ENCODE measurements at regions not wholly inside any gene's neighbourhood (a gene's known extent, or its start where the extent isn't known, plus 50 kb on each side); places are given as distances from the start of the nearest gene placed in this dataset.

DNA sequence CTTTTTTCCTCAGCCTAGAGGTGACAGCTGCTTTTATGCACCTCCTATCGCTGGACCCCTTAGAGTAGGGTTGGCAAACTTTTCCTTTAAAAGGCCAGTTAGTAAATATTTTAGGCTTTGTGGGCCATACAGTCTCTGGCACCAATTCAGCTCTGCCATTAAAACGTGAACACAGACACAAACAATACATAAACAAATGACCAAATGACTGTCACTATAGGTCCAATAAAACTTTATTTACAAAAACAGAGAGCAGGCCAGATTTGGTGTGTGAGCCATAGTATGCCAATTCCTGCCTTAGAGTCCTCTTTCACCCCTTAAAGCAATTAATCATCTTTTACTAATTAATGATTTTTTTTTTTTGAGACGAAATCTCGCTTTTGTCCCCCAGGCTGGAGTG lies 61.1 kb upstream of the RPS13 start:
- TF ChIP-seq, protein P1, sequence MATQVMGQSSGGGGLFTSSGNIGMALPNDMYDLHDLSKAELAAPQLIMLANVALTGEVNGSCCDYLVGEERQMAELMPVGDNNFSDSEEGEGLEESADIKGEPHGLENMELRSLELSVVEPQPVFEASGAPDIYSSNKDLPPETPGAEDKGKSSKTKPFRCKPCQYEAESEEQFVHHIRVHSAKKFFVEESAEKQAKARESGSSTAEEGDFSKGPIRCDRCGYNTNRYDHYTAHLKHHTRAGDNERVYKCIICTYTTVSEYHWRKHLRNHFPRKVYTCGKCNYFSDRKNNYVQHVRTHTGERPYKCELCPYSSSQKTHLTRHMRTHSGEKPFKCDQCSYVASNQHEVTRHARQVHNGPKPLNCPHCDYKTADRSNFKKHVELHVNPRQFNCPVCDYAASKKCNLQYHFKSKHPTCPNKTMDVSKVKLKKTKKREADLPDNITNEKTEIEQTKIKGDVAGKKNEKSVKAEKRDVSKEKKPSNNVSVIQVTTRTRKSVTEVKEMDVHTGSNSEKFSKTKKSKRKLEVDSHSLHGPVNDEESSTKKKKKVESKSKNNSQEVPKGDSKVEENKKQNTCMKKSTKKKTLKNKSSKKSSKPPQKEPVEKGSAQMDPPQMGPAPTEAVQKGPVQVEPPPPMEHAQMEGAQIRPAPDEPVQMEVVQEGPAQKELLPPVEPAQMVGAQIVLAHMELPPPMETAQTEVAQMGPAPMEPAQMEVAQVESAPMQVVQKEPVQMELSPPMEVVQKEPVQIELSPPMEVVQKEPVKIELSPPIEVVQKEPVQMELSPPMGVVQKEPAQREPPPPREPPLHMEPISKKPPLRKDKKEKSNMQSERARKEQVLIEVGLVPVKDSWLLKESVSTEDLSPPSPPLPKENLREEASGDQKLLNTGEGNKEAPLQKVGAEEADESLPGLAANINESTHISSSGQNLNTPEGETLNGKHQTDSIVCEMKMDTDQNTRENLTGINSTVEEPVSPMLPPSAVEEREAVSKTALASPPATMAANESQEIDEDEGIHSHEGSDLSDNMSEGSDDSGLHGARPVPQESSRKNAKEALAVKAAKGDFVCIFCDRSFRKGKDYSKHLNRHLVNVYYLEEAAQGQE (IDR thresholded peaks at IDR 0.05; ENCODE audit: unreplicated experiment) = no peak
- TF ChIP-seq, protein P2, sequence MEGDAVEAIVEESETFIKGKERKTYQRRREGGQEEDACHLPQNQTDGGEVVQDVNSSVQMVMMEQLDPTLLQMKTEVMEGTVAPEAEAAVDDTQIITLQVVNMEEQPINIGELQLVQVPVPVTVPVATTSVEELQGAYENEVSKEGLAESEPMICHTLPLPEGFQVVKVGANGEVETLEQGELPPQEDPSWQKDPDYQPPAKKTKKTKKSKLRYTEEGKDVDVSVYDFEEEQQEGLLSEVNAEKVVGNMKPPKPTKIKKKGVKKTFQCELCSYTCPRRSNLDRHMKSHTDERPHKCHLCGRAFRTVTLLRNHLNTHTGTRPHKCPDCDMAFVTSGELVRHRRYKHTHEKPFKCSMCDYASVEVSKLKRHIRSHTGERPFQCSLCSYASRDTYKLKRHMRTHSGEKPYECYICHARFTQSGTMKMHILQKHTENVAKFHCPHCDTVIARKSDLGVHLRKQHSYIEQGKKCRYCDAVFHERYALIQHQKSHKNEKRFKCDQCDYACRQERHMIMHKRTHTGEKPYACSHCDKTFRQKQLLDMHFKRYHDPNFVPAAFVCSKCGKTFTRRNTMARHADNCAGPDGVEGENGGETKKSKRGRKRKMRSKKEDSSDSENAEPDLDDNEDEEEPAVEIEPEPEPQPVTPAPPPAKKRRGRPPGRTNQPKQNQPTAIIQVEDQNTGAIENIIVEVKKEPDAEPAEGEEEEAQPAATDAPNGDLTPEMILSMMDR (conservative IDR thresholded peaks at IDR 0.05; ENCODE audit: low read depth in 2 of 2) = no peak
- TF ChIP-seq EZH2 (IDR thresholded peaks at IDR 0.05; ENCODE audit: low read depth, unreplicated experiment) (no peak), CREB1 (CRISPR knock-in tag; IDR thresholded peaks at IDR 0.05; ENCODE audit: low read depth) (no peak), NANOG (IDR thresholded peaks at IDR 0.05; ENCODE audit: borderline replicate concordance) (no peak), POLR2AphosphoS5 (IDR thresholded peaks at IDR 0.05; ENCODE audit: low read depth) (no peak), ZNF114 (CRISPR knock-in tag; IDR thresholded peaks at IDR 0.05) (no peak)
- TF ChIP-seq, protein P3, sequence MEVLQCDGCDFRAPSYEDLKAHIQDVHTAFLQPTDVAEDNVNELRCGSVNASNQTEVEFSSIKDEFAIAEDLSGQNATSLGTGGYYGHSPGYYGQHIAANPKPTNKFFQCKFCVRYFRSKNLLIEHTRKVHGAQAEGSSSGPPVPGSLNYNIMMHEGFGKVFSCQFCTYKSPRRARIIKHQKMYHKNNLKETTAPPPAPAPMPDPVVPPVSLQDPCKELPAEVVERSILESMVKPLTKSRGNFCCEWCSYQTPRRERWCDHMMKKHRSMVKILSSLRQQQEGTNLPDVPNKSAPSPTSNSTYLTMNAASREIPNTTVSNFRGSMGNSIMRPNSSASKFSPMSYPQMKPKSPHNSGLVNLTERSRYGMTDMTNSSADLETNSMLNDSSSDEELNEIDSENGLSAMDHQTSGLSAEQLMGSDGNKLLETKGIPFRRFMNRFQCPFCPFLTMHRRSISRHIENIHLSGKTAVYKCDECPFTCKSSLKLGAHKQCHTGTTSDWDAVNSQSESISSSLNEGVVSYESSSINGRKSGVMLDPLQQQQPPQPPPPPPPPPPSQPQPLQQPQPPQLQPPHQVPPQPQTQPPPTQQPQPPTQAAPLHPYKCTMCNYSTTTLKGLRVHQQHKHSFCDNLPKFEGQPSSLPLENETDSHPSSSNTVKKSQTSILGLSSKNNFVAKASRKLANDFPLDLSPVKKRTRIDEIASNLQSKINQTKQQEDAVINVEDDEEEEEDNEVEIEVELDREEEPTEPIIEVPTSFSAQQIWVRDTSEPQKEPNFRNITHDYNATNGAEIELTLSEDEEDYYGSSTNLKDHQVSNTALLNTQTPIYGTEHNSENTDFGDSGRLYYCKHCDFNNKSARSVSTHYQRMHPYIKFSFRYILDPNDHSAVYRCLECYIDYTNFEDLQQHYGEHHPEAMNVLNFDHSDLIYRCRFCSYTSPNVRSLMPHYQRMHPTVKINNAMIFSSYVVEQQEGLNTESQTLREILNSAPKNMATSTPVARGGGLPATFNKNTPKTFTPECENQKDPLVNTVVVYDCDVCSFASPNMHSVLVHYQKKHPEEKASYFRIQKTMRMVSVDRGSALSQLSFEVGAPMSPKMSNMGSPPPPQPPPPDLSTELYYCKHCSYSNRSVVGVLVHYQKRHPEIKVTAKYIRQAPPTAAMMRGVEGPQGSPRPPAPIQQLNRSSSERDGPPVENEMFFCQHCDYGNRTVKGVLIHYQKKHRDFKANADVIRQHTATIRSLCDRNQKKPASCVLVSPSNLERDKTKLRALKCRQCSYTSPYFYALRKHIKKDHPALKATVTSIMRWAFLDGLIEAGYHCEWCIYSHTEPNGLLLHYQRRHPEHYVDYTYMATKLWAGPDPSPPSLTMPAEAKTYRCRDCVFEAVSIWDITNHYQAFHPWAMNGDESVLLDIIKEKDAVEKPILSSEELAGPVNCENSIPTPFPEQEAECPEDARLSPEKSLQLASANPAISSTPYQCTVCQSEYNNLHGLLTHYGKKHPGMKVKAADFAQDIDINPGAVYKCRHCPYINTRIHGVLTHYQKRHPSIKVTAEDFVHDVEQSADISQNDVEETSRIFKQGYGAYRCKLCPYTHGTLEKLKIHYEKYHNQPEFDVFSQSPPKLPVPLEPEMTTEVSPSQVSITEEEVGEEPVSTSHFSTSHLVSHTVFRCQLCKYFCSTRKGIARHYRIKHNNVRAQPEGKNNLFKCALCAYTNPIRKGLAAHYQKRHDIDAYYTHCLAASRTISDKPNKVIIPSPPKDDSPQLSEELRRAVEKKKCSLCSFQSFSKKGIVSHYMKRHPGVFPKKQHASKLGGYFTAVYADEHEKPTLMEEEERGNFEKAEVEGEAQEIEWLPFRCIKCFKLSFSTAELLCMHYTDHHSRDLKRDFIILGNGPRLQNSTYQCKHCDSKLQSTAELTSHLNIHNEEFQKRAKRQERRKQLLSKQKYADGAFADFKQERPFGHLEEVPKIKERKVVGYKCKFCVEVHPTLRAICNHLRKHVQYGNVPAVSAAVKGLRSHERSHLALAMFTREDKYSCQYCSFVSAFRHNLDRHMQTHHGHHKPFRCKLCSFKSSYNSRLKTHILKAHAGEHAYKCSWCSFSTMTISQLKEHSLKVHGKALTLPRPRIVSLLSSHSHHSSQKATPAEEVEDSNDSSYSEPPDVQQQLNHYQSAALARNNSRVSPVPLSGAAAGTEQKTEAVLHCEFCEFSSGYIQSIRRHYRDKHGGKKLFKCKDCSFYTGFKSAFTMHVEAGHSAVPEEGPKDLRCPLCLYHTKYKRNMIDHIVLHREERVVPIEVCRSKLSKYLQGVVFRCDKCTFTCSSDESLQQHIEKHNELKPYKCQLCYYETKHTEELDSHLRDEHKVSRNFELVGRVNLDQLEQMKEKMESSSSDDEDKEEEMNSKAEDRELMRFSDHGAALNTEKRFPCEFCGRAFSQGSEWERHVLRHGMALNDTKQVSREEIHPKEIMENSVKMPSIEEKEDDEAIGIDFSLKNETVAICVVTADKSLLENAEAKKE (CRISPR knock-in tag; IDR thresholded peaks at IDR 0.05) = no peak
